ENCODE measurements at regions not wholly inside any gene's neighbourhood (a gene's known extent, or its start where the extent isn't known, plus 50 kb on each side); places are given as distances from the start of the nearest gene placed in this dataset.

DNA sequence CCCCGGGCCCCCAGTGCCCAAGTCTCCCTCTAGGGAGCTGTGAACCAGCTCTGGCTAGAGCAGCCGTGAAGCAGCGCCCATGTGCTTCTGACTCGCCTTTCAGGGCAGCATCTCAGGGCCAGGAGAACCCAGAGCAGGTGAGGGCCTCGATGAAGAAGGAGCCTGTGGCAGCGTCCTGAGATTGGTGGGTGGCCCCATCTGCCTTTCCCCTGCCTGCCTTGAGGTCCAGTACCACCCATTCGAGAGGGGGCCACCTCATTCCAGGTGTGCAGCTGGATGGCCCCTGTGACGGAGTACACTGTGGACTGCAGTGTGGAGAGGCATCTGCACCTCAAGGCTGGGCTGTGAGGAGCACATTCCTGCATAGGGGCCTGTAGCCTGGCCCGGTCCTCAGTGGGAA is 167.3 kb upstream of the ZNF267 start:
- DNase-seq = no peak
- H3K4me3 ChIP-seq = no peak overlapping the region
- H3K9me3 ChIP-seq = no peaks in the 10 kb centered on the region
- no peaks in the 10 kb centered on the region for H3K27me3 ChIP-seq
- 89 to 92% methylated on average over 8 to 9 of the region's 9 CpGs for WGBS, 2 donors
- H3K4me1 ChIP-seq = peaks cover 0 to 7% (median 4%) of the 10 kb centered on the region in 3 donors
- TF ChIP-seq CTCF (IDR thresholded peaks at IDR 0.05) = no peak
- no peak for FAIRE-seq
- intact Hi-C loops (cut with DNase I) = loop anchor here in 1 of 3 donors (10.0 kb wide), 1 partner anchor 222 kb away; the partner anchor contains the start of gene SLC5A2
- no peak for ATAC-seq
- H3K36me3 ChIP-seq = peaks cover 0 to 47% (median 2%) of the 10 kb centered on the region in 3 donors
- H3K27ac ChIP-seq = no peak overlapping the region

DNA sequence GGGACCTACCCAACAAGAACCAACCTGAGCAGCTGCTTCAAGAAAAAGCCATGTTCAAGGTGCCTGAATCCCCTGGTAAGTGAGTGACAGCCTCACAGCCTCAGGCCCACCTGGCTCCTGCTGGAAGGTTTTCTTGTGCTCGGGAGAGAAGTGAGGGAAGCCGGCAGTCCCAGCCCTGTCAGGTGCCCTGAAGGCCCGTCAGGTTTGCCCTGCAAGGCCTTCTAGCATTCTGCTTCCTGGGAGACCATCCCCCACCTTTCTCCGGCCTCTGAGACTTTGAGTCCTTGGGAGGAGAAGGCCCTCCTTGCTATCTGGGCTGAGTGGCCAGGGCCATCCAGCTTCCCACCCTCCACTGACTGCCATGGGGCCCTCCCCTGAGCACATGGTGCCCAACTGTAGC is 166.7 kb upstream of the ZNF267 start:
- intact Hi-C loops (cut with DNase I) = loop anchor here in 1 of 3 donors (10.0 kb wide), 1 partner anchor 222 kb away; the partner anchor contains the start of gene SLC5A2
- WGBS, 2 donors = 98 to 100% methylated on average over 4 of the region's 4 CpGs

DNA sequence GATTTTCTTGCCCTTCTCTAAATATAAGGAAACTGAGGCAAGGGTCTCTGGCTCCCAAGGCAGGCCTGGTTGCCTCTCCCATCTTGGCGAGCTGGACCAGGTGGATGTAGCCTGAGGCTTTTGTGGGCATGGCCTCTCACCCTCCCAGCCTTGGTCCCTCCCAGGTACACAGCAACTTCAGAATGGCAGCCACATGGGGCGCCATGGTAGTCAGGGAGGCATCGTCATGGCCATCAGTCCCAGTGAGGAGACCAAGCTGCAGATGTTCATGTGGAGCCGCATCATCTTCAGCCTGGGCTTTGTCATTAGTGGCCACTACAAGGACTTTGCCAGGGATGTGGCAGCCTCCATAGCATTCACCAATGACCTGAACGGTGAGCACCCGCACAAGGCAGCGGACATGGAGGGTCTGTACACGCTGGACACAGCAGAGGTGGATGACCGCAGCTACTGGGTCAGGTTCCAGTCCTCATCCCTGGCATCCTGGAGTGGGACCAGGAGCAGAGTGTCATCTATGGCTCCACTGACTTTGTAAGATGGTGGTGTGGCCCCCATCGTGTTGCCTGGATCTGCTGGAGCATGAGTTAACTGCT is 165.8 kb upstream of the ZNF267 start:
- no peak for ATAC-seq
- H3K4me1 ChIP-seq = peaks cover 0 to 3% (median 0%) of the 10 kb centered on the region in 3 donors
- no peak overlapping the region for H3K4me3 ChIP-seq
- no peaks in the 10 kb centered on the region for H3K27me3 ChIP-seq
- intact Hi-C loops (cut with DNase I) = loop anchor here in 1 of 3 donors (10.0 kb wide), 1 partner anchor 223 kb away; the partner anchor contains the start of gene SLC5A2
- no peaks in the 10 kb centered on the region for H3K9me3 ChIP-seq
- TF ChIP-seq CTCF (IDR thresholded peaks at IDR 0.05) = no peak
- no peak for FAIRE-seq
- no peak overlapping the region for H3K27ac ChIP-seq
- no peak for DNase-seq
- peaks cover 0 to 47% (median 2%) of the 10 kb centered on the region in 3 donors for H3K36me3 ChIP-seq
- WGBS, 2 donors = 94% methylated on average over 10 of the region's 10 CpGs

More for the DNA sequence above, 166.7 kb upstream of the ZNF267 start:
- TF ChIP-seq CTCF (IDR thresholded peaks at IDR 0.05) = no peak
- FAIRE-seq (no peak), ATAC-seq (no peak), DNase-seq (no peak)
- Histone ChIP-seq H3K9me3 (no peaks in the 10 kb centered on the region), H3K4me1 (peaks cover 0 to 3% (median under 1%) of the 10 kb centered on the region in 3 donors), H3K4me3 (no peak overlapping the region), H3K27ac (no peak overlapping the region), H3K36me3 (peaks cover 0 to 47% (median 2%) of the 10 kb centered on the region in 3 donors), H3K27me3 (no peaks in the 10 kb centered on the region)

DNA sequence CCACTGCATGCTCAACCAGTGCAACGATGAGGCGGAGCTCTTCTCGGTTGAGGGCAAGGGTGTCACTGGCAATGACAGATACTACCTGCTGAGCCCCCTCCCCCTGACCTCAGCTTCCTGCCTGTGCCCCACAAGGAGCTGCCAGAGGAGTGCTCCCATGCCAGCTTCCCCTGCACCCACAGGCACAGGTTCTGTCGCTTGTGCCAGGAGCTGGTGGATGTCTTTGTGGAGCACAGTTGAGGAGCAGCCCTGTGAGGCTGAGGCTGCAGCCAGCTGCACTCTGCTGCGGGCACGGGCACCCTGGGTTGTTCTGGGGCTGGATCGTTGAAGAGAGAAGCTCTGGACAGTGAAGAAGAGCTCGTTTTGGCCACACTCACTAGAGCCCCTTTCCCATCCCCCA is 165.3 kb upstream of the ZNF267 start:
- no peak overlapping the region for H3K4me3 ChIP-seq
- intact Hi-C loops (cut with DNase I) = loop anchor here in 1 of 3 donors (10.0 kb wide), 1 partner anchor 224 kb away; the partner anchor contains the start of gene SLC5A2
- H3K27ac ChIP-seq = no peak overlapping the region
- 88 to 92% methylated on average over 8 of the region's 8 CpGs for WGBS, 2 donors
- no peaks in the 10 kb centered on the region for H3K9me3 ChIP-seq
- no peak for DNase-seq
- H3K4me1 ChIP-seq = peaks cover 0 to 3% (median 0%) of the 10 kb centered on the region in 3 donors
- H3K36me3 ChIP-seq = peaks cover 0 to 45% (median 2%) of the 10 kb centered on the region in 3 donors
- ATAC-seq = no peak
- no peak for FAIRE-seq
- no peaks in the 10 kb centered on the region for H3K27me3 ChIP-seq
- no peak for TF ChIP-seq CTCF (IDR thresholded peaks at IDR 0.05)

- Histone ChIP-seq H3K36me3 (peaks cover 0 to 37% (median 2%) of the 10 kb centered on the region in 3 donors), H3K27me3 (no peaks in the 10 kb centered on the region), H3K4me1 (peaks cover 0 to 3% (median under 1%) of the 10 kb centered on the region in 3 donors), H3K27ac (no peak overlapping the region), H3K4me3 (no peak overlapping the region), H3K9me3 (no peaks in the 10 kb centered on the region)
- FAIRE-seq = no peak
- ATAC-seq = no peak
- TF ChIP-seq CTCF (IDR thresholded peaks at IDR 0.05) = no peak
- 92 to 98% methylated on average over 9 of the region's 9 CpGs for WGBS, 2 donors
- intact Hi-C loops (cut with DNase I) = loop anchor here in 1 of 3 donors (10.0 kb wide), 1 partner anchor 224 kb away; the partner anchor contains the start of gene SLC5A2
- no peak for DNase-seq
These were observed 164.4 kb upstream of the ZNF267 start for GRCh38 chr16:31709181-31709580.

Data from pancreas (tissue), 10 donors.